Hepatocyte (in vitro differentiated cells): ENCODE measurements at regions not wholly inside any gene's neighbourhood (a gene's known extent, or its start where the extent isn't known, plus 50 kb on each side); places are given as distances from the start of the nearest gene placed in this dataset.

ENCODE experiments used
- EZH2 ChIP-seq: fragments of 200-600 bp; sonication (generic); IDR thresholded peaks from 2 replicates; pipeline ENCODE4 v1.6.1; 2016; ENCODE audit warnings: antibody characterized with exemption, mild to moderate bottlenecking, borderline replicate concordance
- TF ChIP-seq, protein P1 (sequence below): fragments of 200-600 bp; sonication (generic); IDR thresholded peaks from 2 replicates; pipeline ENCODE4 v1.5.1; 2016; ENCODE audit warnings: antibody characterized with exemption, mild to moderate bottlenecking; ENCODE audit not compliant: poor library complexity

DNA sequence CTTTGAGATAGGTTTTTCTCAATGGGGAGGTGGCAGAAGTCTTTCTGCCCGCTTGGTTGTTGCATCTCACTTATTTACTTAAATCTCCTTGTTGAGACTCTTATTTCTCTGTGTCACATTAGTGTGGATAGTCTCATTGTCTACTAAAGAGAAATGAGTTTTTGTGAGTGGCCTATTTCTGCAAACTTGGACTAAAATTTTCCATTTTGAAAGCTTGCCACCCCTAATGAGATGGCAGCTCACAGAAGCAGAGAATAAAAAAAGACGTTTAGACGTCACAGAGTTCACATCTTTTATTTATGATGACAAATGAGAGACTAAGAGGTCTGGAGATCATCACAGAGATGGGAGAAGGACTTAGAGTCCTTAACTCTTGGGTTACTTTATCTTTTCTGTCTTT, 262.7 kb upstream of the PHYHIPL start:
- TF ChIP-seq, protein P1, sequence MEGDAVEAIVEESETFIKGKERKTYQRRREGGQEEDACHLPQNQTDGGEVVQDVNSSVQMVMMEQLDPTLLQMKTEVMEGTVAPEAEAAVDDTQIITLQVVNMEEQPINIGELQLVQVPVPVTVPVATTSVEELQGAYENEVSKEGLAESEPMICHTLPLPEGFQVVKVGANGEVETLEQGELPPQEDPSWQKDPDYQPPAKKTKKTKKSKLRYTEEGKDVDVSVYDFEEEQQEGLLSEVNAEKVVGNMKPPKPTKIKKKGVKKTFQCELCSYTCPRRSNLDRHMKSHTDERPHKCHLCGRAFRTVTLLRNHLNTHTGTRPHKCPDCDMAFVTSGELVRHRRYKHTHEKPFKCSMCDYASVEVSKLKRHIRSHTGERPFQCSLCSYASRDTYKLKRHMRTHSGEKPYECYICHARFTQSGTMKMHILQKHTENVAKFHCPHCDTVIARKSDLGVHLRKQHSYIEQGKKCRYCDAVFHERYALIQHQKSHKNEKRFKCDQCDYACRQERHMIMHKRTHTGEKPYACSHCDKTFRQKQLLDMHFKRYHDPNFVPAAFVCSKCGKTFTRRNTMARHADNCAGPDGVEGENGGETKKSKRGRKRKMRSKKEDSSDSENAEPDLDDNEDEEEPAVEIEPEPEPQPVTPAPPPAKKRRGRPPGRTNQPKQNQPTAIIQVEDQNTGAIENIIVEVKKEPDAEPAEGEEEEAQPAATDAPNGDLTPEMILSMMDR: no peak
- TF ChIP-seq EZH2: no peak
